Endothelial cell of umbilical vein (primary cell): ENCODE measurements at regions not wholly inside any gene's neighbourhood (a gene's known extent, or its start where the extent isn't known, plus 50 kb on each side); places are given as distances from the start of the nearest gene placed in this dataset.

ENCODE experiments used
- EZH2 ChIP-seq: IDR thresholded peaks from 2 replicates; pipeline ENCODE4 v1.6.1; 2012; ENCODE audit warnings: borderline replicate concordance, low read depth, mild to moderate bottlenecking, moderate library complexity, low read length, inconsistent platforms; ENCODE audit not compliant: severe bottlenecking
- GATA2 ChIP-seq: IDR thresholded peaks from 2 replicates; pipeline ENCODE4 v1.7.0; 2011; ENCODE audit warnings: low read depth, mild to moderate bottlenecking, moderate library complexity, mixed read lengths, low read length; ENCODE audit not compliant: insufficient read length, insufficient read depth
- JUN ChIP-seq: IDR thresholded peaks from 2 replicates; pipeline ENCODE4 v1.6.1; 2011; ENCODE audit warnings: borderline replicate concordance, low read depth; ENCODE audit not compliant: insufficient read length, insufficient read depth
- POLR2A ChIP-seq: IDR thresholded peaks from 2 replicates; pipeline ENCODE4 v1.6.1; 2012; ENCODE audit warnings: low read depth, mild to moderate bottlenecking, control low read depth, low read length
- POLR2AphosphoS5 ChIP-seq: IDR thresholded peaks from 2 replicates; pipeline ENCODE4 v1.6.1; 2012; ENCODE audit warnings: low read depth, mild to moderate bottlenecking, control low read depth, low read length, moderate library complexity; ENCODE audit not compliant: insufficient read depth
- TF ChIP-seq, protein P1 (sequence below), 2 donors: IDR thresholded peaks; 1 replicate in 1 of 2; 2 replicates in 1 of 2; pipeline ENCODE4 v1.5.1; 2011; ENCODE audit warnings: low read length in 2 of 2, mild to moderate bottlenecking in 2 of 2, moderate library complexity in 2 of 2, control low read depth in 1 of 2, inconsistent platforms in 1 of 2, low read depth in 1 of 2; ENCODE audit not compliant: insufficient read depth in 1 of 2; ENCODE audit errors: extremely low read depth in 1 of 2
- TF ChIP-seq, protein P2 (sequence below): IDR thresholded peaks from 2 replicates; pipeline ENCODE4 v1.6.1; 2011; ENCODE audit not compliant: insufficient read depth, insufficient read length

DNA sequence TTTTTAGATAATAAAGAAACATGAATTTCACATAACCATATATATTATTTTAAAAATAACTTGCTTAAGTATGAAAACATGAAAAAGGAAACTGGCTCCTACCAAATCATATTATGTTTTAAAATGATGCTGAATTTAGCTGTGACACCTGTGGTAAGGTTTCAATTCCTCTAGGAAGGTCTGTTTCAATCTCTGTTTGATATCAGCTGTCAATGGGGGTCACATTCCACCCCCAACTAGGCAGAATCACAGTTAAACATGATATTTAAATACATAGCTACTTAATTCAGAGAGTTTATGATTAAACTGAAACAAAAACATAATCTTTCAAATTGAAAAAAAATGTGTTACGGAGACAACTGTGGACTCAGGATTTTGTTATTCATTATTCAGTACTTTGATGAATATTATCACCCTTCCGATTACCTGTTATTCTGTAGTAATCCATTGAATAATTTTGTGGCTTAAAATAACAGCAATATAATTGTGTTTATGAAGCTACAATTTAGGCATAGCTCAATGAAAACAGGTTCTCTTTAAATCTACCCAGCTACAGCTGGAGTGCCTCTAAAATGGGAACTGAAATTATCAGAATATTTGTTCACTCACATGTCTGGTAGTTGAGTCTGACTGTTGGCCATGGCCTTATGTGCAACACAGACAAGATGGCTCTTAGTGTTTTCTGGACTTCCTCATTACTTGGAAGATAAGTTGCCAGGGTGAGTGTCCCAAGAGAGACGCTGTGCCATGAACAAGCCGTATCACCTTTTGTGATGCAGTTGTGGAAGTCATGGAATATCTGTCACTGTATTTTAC, 244.6 kb upstream of the ANO3 start:
- TF ChIP-seq, protein P1, sequence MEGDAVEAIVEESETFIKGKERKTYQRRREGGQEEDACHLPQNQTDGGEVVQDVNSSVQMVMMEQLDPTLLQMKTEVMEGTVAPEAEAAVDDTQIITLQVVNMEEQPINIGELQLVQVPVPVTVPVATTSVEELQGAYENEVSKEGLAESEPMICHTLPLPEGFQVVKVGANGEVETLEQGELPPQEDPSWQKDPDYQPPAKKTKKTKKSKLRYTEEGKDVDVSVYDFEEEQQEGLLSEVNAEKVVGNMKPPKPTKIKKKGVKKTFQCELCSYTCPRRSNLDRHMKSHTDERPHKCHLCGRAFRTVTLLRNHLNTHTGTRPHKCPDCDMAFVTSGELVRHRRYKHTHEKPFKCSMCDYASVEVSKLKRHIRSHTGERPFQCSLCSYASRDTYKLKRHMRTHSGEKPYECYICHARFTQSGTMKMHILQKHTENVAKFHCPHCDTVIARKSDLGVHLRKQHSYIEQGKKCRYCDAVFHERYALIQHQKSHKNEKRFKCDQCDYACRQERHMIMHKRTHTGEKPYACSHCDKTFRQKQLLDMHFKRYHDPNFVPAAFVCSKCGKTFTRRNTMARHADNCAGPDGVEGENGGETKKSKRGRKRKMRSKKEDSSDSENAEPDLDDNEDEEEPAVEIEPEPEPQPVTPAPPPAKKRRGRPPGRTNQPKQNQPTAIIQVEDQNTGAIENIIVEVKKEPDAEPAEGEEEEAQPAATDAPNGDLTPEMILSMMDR (IDR thresholded peaks at IDR 0.05; ENCODE audit: extremely low read depth in 1 of 2, insufficient read depth in 1 of 2, low read depth in 1 of 2, low read length in 2 of 2): no peak
- TF ChIP-seq POLR2A (no peak), EZH2 (no peak), GATA2 (no peak), POLR2AphosphoS5 (no peak), JUN (no peak)
- TF ChIP-seq, protein P2, sequence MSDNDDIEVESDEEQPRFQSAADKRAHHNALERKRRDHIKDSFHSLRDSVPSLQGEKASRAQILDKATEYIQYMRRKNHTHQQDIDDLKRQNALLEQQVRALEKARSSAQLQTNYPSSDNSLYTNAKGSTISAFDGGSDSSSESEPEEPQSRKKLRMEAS: no peak
